SJSA1 (cell line): ENCODE measurements at regions not wholly inside any gene's neighbourhood (a gene's known extent, or its start where the extent isn't known, plus 50 kb on each side); places are given as distances from the start of the nearest gene placed in this dataset.
"Not testable (repeated sequence)": the region's sequence is repeated elsewhere in the genome, so short reads cannot be mapped to it uniquely, and the experiment has no call there.

Experiments
- DNase-seq, 2 experiments: peaks; one replicate each; pipeline ENCODE4 v3.0.0-alpha.2; 2015 to 2020; ENCODE audit warnings: low spot score in 2 of 2, low read depth in 1 of 2
- H3K27ac ChIP-seq: fragments of 250-450 bp; sonication (Bioruptor Pico); 2 replicates; pipeline ENCODE4 v1.5.1; 2020; ENCODE audit warnings: mild to moderate bottlenecking, moderate library complexity
- H3K27me3 ChIP-seq: fragments of 250-450 bp; sonication (Bioruptor Pico); replicated peaks from 2 replicates; pipeline ENCODE4 v1.5.1; 2020; ENCODE audit warnings: mild to moderate bottlenecking, moderate library complexity
- H3K36me3 ChIP-seq: fragments of 250-450 bp; sonication (Bioruptor Pico); 2 replicates; pipeline ENCODE4 v1.5.1; 2020; ENCODE audit warnings: mild to moderate bottlenecking
- H3K4me1 ChIP-seq: fragments of 250-450 bp; sonication (Bioruptor Pico); replicated peaks from 2 replicates; pipeline ENCODE4 v1.6.1; 2021; ENCODE audit warnings: mild to moderate bottlenecking
- H3K4me3 ChIP-seq: fragments of 250-450 bp; sonication (Bioruptor Pico); 2 replicates; pipeline ENCODE4 v1.5.1; 2020; ENCODE audit warnings: mild to moderate bottlenecking
- H3K9me3 ChIP-seq: fragments of 250-450 bp; sonication (Bioruptor Pico); replicated peaks from 2 replicates; pipeline ENCODE4 v1.5.1; 2020; ENCODE audit warnings: mild to moderate bottlenecking

DNA sequence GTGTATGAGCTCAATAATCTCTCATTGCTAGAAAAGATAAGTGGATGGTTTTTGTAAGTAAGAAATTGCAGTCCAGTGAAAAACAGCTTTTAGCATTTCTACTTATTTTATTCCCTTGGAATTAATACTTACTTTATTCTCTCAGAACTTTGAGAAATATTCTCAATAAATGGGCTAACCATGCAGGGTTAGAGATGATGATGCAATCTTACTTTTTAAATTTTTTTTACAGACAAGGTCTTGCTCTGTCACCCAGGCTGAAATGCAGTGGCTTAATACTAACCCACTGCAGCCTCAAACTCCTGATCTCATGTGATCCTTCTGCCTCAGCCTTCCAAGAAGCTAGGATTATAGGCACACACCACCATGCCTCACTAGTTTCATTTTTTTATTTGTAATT is 440.8 kb upstream of the ZP4 start:
- Histone ChIP-seq H3K4me1 (no peaks in the 10 kb centered on the region), H3K27ac (no peak overlapping the region), H3K27me3 (no peaks in the 10 kb centered on the region), H3K36me3 (no peaks in the 10 kb centered on the region), H3K9me3 (peaks cover 5% of the 10 kb centered on the region), H3K4me3 (no peak overlapping the region)
- no peak for DNase-seq

- H3K27me3 ChIP-seq: no peaks in the 10 kb centered on the region
- no peak overlapping the region for H3K27ac ChIP-seq
- H3K4me1 ChIP-seq: no peaks in the 10 kb centered on the region
- H3K9me3 ChIP-seq: no peaks in the 10 kb centered on the region; the same call in 1 of the 2 replicates
- H3K4me3 ChIP-seq: no peak overlapping the region
- H3K36me3 ChIP-seq: no peaks in the 10 kb centered on the region
- DNase-seq: no peak
Measured at GRCh38 chr1:238329671-238330070, 438.9 kb upstream of the ZP4 start.

- H3K9me3 ChIP-seq, H3K27ac ChIP-seq, H3K4me3 ChIP-seq, H3K27me3 ChIP-seq, H3K36me3 ChIP-seq, H3K4me1 ChIP-seq, DNase-seq: not testable (repeated sequence)
Measured at GRCh38 chr1:238327033-238327432, 436.3 kb upstream of the ZP4 start.

DNA sequence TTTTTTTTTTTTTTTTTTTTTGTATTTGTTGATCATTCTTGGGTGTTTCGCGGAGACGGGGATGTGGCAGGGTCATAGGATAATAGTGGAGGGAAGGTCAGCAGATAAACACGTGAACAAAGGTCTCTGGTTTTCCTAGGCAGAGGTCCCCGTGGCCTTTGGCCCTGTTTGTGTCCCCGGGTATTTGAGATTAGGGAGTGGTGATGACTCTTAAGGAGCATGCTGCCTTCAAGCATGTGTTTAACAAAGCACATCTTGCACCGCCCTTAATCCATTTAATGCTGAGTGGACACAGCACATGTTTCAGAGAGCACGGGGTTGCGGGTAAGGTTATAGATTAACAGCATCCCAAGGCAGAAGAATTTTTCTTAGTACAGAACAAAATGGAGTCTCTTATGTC is 435.8 kb upstream of the ZP4 start:
- not testable (repeated sequence) for H3K27ac ChIP-seq, H3K36me3 ChIP-seq, H3K9me3 ChIP-seq, DNase-seq, H3K27me3 ChIP-seq, H3K4me1 ChIP-seq, H3K4me3 ChIP-seq

GRCh38 chr1:238324211-238324864 is 433.6 kb upstream of the ZP4 start:
- no peak for DNase-seq
- Histone ChIP-seq H3K9me3 (0 out of 2 replicates have a peak, but pooled peaks cover 2% of the 10 kb centered on the region), H3K36me3 (no peaks in the 10 kb centered on the region), H3K27ac (no peak overlapping the region), H3K27me3 (no peaks in the 10 kb centered on the region), H3K4me3 (no peak overlapping the region), H3K4me1 (no peaks in the 10 kb centered on the region)

DNA sequence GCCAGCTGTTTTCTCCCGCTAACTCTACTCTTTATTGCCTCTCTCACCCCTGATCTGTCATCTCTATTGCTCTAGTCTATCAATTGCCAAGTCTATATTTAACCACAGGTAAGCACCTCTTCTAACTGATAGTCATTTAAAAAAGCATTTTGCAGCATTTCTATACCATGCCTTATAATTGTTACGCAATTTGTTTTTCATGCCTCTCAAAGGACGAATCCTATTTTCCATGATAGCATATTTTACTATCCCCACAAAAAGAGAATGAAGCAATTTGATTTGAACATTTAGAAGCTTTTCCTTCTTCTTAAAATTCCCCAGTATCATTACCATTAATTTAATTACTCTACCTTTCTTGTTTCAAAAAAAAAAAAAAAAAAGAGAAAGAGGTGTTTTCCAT is 432.8 kb upstream of the ZP4 start:
- Histone ChIP-seq H3K9me3 (peaks cover 4% of the 10 kb centered on the region; the same call in 1 of the 2 replicates), H3K4me1 (no peaks in the 10 kb centered on the region), H3K27ac (no peak overlapping the region), H3K27me3 (no peaks in the 10 kb centered on the region), H3K36me3 (no peaks in the 10 kb centered on the region), H3K4me3 (no peak overlapping the region)
- no peak for DNase-seq

GRCh38 chr1:238319957-238320356 is 429.2 kb upstream of the ZP4 start:
- Histone ChIP-seq H3K27me3 (no peaks in the 10 kb centered on the region), H3K4me3 (no peak overlapping the region), H3K27ac (no peak overlapping the region), H3K9me3 (peaks cover 5% of the 10 kb centered on the region; the same call in 1 of the 2 replicates), H3K4me1 (no peaks in the 10 kb centered on the region), H3K36me3 (no peaks in the 10 kb centered on the region)
- no peak for DNase-seq

DNA sequence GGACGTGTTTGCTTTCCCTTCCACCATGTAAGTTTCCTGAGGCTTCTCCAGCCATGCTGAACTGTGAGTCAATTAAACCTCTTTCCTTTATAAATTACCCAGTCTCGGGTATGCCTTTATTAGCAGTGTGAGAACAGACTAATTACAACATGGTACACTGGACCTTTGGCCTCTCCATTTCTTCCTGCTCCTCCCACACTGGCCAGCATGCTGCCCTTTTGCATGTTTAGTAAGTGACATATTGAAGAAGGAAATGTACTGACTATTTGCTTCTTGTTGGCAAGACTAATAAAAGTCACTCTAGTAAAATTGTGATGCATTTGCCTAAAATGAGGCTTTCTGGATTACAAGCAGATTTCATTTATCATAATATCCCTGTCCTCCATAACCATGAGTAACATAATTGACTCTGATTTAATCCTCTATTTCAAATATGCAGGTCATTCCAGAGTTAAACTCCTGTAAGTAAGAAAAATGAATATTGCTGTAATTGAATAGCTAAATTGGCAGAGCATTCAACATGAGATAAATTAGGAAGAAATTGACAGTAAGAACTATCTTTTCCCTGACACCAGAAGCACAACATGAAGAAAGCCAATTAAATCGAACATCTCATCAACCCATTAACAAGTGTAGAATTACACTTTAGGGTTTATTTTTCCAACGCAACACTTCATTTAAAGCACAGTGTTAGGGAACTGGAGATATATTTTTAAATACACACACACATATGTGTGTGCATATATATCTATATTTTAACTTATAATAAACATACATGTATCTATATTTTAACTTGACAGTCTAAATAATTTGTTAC is 427.8 kb upstream of the ZP4 start:
- H3K27ac ChIP-seq: no peak overlapping the region
- H3K4me1 ChIP-seq: no peaks in the 10 kb centered on the region
- H3K27me3 ChIP-seq: no peaks in the 10 kb centered on the region
- DNase-seq: no peak
- no peak overlapping the region for H3K4me3 ChIP-seq
- H3K36me3 ChIP-seq: no peaks in the 10 kb centered on the region
- H3K9me3 ChIP-seq: peaks cover 5% of the 10 kb centered on the region; the same call in 1 of the 2 replicates

DNA sequence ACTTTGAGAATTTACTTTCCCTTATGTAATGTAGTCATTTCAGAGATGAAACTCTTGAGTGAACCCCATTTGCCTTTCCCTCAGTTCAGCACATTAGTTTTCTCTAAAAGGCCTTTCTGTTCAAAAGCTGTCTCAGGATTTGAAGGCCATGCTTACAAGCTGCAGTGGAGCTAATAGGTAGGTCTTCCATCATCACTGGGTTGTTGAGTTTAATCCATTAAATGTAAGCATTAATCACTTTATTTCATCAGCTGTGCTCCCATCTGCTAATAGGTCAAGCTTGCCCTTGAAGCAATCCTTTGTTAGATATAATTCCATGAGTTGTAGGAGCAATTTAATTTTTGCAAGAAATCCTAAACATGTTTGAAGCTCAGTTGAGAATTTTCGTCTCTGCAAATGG is 422.2 kb upstream of the ZP4 start:
- no peak overlapping the region for H3K4me3 ChIP-seq
- no peaks in the 10 kb centered on the region for H3K4me1 ChIP-seq
- H3K27ac ChIP-seq: no peak overlapping the region
- H3K9me3 ChIP-seq: peaks cover 2% of the 10 kb centered on the region; the same call in 1 of the 2 replicates
- DNase-seq: no peak
- no peaks in the 10 kb centered on the region for H3K27me3 ChIP-seq
- no peaks in the 10 kb centered on the region for H3K36me3 ChIP-seq

DNA sequence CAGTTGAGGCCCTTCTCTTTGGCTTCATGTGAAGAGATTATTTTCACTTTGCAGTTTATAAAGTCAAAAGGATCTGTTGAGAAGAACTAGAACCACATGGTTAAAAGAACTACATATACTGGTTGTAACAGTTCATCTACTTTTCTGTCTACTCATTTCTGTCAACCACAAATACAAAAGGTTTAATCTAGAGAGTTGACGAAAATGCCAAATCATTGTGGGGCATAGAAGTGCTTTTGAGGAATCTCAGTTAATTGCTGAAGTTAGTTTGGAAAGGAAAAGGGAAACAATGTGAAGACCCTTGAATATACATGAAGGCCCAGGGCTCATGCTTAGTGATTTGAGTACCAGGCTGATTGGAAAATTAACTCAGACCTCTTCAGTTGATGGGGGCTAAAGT is 415.7 kb upstream of the ZP4 start:
- no peaks in the 10 kb centered on the region for H3K4me1 ChIP-seq
- no peak overlapping the region for H3K4me3 ChIP-seq
- no peak overlapping the region for H3K27ac ChIP-seq
- H3K9me3 ChIP-seq: peaks cover 4% of the 10 kb centered on the region; the same call in 1 of the 2 replicates
- no peaks in the 10 kb centered on the region for H3K36me3 ChIP-seq
- DNase-seq: no peak
- H3K27me3 ChIP-seq: no peaks in the 10 kb centered on the region

DNA sequence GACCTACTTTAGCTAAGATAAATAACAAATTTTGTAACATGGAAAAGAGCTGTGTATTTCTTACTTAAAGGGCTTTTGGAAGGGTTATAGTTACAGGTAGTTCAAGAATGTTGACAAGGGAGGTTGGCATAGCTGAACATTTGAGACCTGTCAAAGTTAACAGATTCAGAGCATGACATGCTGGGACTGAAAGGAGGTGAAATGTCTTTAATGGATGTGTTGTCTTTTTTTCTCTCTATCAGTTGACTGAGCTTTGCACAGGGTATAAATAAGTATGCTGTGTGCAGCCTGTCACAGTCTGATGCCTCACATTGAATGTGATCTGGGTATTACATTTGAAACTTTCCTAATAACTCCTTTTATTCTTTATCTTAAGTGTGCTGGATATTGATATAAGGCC is 411.9 kb upstream of the ZP4 start:
- DNase-seq: no peak
- no peaks in the 10 kb centered on the region for H3K4me1 ChIP-seq
- no peaks in the 10 kb centered on the region for H3K27me3 ChIP-seq
- no peaks in the 10 kb centered on the region for H3K36me3 ChIP-seq
- no peak overlapping the region for H3K4me3 ChIP-seq
- peaks cover 6% of the 10 kb centered on the region; the same call in 1 of the 2 replicates for H3K9me3 ChIP-seq
- no peak overlapping the region for H3K27ac ChIP-seq

DNA sequence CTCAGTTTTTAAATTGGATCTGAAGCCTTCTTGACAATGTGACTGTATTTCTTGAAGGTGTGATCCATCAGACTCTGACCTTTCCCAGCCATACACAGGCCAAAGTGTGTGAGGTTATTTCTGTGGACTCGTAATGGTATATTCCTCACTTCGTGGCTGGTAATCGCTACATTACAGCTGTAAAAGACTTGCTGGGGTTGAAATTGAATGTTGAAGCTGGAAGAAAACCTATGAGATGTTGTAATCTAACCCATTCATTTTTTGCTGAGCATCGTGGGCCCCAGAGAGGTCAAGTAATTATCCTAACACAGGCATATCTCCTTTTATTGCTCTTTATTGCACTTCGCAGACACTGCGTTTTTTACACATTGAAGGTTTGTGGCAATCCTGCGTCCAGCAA is 405.6 kb upstream of the ZP4 start:
- H3K4me1 ChIP-seq: no peaks in the 10 kb centered on the region
- 0 out of 2 replicates have a peak, but pooled peaks cover 4% of the 10 kb centered on the region for H3K9me3 ChIP-seq
- no peak overlapping the region for H3K4me3 ChIP-seq
- H3K27ac ChIP-seq: no peak overlapping the region
- no peaks in the 10 kb centered on the region for H3K27me3 ChIP-seq
- no peak for DNase-seq
- H3K36me3 ChIP-seq: no peaks in the 10 kb centered on the region

- Histone ChIP-seq H3K27me3 (no peaks in the 10 kb centered on the region), H3K27ac (no peak overlapping the region), H3K36me3 (no peaks in the 10 kb centered on the region), H3K9me3 (0 out of 2 replicates have a peak, but pooled peaks cover under 1% of the 10 kb centered on the region), H3K4me1 (no peaks in the 10 kb centered on the region), H3K4me3 (no peak overlapping the region)
- no peak for DNase-seq
Measured at GRCh38 chr1:238293075-238293474, 402.4 kb upstream of the ZP4 start.

DNA sequence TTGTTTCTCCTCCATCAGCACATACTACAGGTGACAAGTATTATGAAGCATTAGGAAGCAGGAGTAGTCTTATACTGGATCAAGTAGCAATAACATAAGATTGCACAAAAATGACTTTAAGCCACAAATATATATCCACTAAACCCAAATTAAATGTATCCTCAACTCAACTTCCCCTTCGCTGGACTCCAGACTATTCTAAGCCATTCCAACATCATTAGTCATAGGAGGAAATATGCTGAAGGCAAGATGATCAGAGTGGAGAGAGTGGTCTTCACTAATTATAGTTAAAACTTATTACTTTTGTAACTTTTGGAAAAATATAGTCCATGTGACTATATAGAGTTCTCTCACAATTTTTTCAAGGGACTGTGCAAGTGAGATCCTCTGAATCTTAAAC is 390.7 kb upstream of the ZP4 start:
- H3K4me1 ChIP-seq: no peaks in the 10 kb centered on the region

More for the DNA sequence above, 390.7 kb upstream of the ZP4 start:
- Histone ChIP-seq H3K27me3 (no peaks in the 10 kb centered on the region), H3K36me3 (no peaks in the 10 kb centered on the region), H3K4me3 (no peak overlapping the region), H3K9me3 (no peaks in the 10 kb centered on the region; the same call in 1 of the 2 replicates), H3K27ac (no peak overlapping the region)
- no peak for DNase-seq
